Tibial nerve (tissue), 4 donors: ENCODE measurements at regions not wholly inside any gene's neighbourhood (a gene's known extent, or its start where the extent isn't known, plus 50 kb on each side); places are given as distances from the start of the nearest gene placed in this dataset.

ENCODE experiments used
- DNase-seq, 2 donors: peaks; one replicate each; pipeline ENCODE4 v3.0.0-alpha.2; 2019; ENCODE audit warnings: low spot score in 2 of 2
- H3K27ac ChIP-seq, 4 donors: fragments of 200-600 bp; sonication (generic) in 3 of 4; one replicate each; pipeline ENCODE4 v1.5.1; 2017 to 2019; ENCODE audit warnings: mild to moderate bottlenecking in 1 of 4
- H3K27me3 ChIP-seq, 2 donors: fragments of 200-600 bp; sonication (generic) in 1 of 2; one replicate each; pipeline versions ENCODE4 v1.5.1 to v1.6.0; 2017 to 2019
- H3K36me3 ChIP-seq, 3 donors: fragments of 200-600 bp; sonication (generic); one replicate each; pipeline ENCODE4 v1.5.1; 2018 to 2019
- H3K4me1 ChIP-seq, 4 donors: fragments of 200-600 bp; sonication (generic) in 3 of 4; one replicate each; pipeline ENCODE4 v1.5.1; 2017 to 2019
- H3K4me3 ChIP-seq, 4 donors: fragments of 200-600 bp; sonication (generic) in 3 of 4; one replicate each; pipeline ENCODE4 v1.5.1; 2017 to 2019; ENCODE audit warnings: mild to moderate bottlenecking in 1 of 4, moderate library complexity in 1 of 4
- H3K9me3 ChIP-seq, 4 donors: fragments of 200-600 bp; sonication (generic) in 3 of 4; one replicate each; pipeline ENCODE4 v1.5.1; 2017 to 2019
- EP300 ChIP-seq, 2 donors: sonication (generic); formaldehyde crosslinking; IDR thresholded peaks; one replicate each; pipeline ENCODE4 v1.6.1; 2017; ENCODE audit warnings: antibody characterized with exemption in 2 of 2, mild to moderate bottlenecking in 1 of 2
- POLR2A ChIP-seq, 2 donors: fragments of 450-650 bp; IDR thresholded peaks; one replicate each; pipeline ENCODE4 v1.6.1; 2017; ENCODE audit warnings: antibody characterized with exemption in 2 of 2, mild to moderate bottlenecking in 2 of 2, moderate library complexity in 2 of 2
- WGBS, 2 donors: methylation state at CpG; one replicate each; pipeline ENCODE4 v1.1.5; 2018; 5-methylcytosine and 5-hydroxymethylcytosine counted together
- TF ChIP-seq, protein P1 (sequence below), 5 experiments: fragments of 200-600 bp in 3 of 5; fragments of 450-650 bp in 2 of 5; sonication (generic) in 3 of 5; IDR thresholded peaks; one replicate each; pipeline ENCODE4 v1.5.1; 2016 to 2019; ENCODE audit warnings: antibody characterized with exemption in 5 of 5, mild to moderate bottlenecking in 3 of 5, moderate library complexity in 2 of 5

DNA sequence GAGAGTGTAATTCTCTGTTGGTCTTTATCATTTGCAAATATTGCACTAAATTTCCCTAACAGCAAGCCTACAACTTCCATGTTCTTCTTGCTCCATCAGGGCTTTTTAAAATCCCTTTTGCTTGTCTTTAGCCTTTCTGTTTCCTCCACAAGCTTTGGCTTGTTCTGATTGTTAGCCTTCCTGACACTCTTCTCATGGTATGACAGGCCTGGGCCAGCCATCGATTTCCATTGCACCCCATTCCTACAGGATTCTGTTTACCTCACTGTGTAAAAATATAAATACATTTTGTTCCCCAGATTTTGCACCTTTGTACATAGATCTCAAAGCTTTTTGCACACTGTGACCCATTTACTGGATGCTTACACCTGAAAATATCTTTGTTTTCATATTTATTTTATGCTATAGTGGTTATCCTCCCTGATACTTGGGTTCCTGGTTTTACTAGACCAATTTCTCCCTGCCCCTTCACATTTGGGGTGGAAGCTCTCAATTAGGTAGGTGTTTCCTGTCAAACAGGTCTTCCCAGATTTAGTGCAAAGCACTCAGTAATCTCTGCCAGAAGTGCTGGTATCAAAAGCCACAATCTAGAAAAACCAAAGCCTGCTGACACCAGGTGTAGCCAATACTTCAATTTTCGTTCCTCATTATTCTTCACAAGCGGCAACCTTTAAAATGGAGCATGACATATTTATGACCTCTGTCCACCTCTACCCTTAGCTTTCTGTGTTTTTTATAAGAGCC, 57.9 kb upstream of the PPP2R3A start:
- no peaks in the 10 kb centered on the region for H3K4me1 ChIP-seq
- H3K4me3 ChIP-seq, result no peak overlapping the region
- no peaks in the 10 kb centered on the region for H3K36me3 ChIP-seq
- DNase-seq, result no peak
- TF ChIP-seq POLR2A (IDR thresholded peaks at IDR 0.05), result no peak
- TF ChIP-seq, protein P1, sequence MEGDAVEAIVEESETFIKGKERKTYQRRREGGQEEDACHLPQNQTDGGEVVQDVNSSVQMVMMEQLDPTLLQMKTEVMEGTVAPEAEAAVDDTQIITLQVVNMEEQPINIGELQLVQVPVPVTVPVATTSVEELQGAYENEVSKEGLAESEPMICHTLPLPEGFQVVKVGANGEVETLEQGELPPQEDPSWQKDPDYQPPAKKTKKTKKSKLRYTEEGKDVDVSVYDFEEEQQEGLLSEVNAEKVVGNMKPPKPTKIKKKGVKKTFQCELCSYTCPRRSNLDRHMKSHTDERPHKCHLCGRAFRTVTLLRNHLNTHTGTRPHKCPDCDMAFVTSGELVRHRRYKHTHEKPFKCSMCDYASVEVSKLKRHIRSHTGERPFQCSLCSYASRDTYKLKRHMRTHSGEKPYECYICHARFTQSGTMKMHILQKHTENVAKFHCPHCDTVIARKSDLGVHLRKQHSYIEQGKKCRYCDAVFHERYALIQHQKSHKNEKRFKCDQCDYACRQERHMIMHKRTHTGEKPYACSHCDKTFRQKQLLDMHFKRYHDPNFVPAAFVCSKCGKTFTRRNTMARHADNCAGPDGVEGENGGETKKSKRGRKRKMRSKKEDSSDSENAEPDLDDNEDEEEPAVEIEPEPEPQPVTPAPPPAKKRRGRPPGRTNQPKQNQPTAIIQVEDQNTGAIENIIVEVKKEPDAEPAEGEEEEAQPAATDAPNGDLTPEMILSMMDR (IDR thresholded peaks at IDR 0.05), result no peak
- TF ChIP-seq EP300 (IDR thresholded peaks at IDR 0.05), result no peak
- H3K27ac ChIP-seq, result no peak overlapping the region
- H3K27me3 ChIP-seq, result no peaks in the 10 kb centered on the region
- no peaks in the 10 kb centered on the region for H3K9me3 ChIP-seq
- WGBS, 2 donors, result 80 to 89% methylated on average over 3 of the region's 3 CpGs

DNA sequence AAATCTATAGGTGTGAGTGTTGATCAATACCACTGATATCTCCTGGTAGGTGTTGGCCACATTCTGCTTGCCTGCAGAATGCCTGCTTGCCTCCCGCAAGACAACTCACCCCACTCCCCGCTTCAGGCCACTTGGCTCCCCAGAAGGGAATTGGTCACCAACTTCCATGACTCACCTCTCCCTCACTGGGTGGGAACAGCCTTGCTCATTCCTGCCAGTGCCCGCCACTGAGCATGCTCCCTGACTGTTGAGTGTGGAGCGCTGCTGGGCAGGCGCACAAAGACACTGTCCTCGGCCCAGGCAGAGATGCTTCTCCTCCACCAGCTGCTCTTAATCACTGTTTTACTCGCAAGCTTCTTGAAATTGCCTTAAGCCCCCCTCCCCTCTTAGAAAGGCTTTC, 57.3 kb upstream of the PPP2R3A start:
- 87 to 91% methylated on average over 7 of the region's 7 CpGs for WGBS, 2 donors
- no peak overlapping the region for H3K4me3 ChIP-seq
- H3K27ac ChIP-seq, result no peak overlapping the region
- H3K36me3 ChIP-seq, result no peaks in the 10 kb centered on the region
- DNase-seq, result no peak
- no peaks in the 10 kb centered on the region for H3K27me3 ChIP-seq
- H3K9me3 ChIP-seq, result no peaks in the 10 kb centered on the region
- TF ChIP-seq EP300 (IDR thresholded peaks at IDR 0.05) (no peak), POLR2A (IDR thresholded peaks at IDR 0.05) (no peak)
- TF ChIP-seq, protein P1 (IDR thresholded peaks at IDR 0.05), result no peak
- H3K4me1 ChIP-seq, result no peaks in the 10 kb centered on the region

DNA sequence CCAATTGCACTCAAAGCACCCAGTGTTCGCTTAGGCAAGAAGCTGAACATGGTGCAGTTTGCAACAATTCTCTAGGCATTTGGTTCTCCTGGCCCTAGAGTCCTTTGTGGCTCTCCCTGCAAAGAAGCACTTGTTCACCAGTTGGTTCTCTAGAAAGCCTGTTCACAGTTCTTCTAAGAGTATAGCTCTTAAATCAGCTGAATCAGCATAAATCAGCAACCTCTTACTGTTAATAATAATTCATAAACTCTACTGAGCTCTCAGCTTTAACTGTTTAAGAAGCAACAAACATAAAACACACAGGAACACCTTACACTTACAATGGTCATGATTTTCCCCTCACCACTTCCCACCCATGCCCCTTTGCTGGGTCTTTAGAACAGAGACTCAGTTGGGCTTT, 56.8 kb upstream of the PPP2R3A start:
- no peaks in the 10 kb centered on the region for H3K36me3 ChIP-seq
- no peaks in the 10 kb centered on the region for H3K27me3 ChIP-seq
- H3K27ac ChIP-seq, result no peak overlapping the region
- H3K9me3 ChIP-seq, result no peaks in the 10 kb centered on the region
- H3K4me3 ChIP-seq, result no peak overlapping the region
- TF ChIP-seq, protein P1 (IDR thresholded peaks at IDR 0.05), result no peak
- TF ChIP-seq POLR2A (IDR thresholded peaks at IDR 0.05) (no peak), EP300 (IDR thresholded peaks at IDR 0.05) (no peak)
- WGBS, 2 donors, result 86 to 100% methylated on average over 1 of the region's 1 CpG
- DNase-seq, result no peak
- H3K4me1 ChIP-seq, result no peaks in the 10 kb centered on the region

DNA sequence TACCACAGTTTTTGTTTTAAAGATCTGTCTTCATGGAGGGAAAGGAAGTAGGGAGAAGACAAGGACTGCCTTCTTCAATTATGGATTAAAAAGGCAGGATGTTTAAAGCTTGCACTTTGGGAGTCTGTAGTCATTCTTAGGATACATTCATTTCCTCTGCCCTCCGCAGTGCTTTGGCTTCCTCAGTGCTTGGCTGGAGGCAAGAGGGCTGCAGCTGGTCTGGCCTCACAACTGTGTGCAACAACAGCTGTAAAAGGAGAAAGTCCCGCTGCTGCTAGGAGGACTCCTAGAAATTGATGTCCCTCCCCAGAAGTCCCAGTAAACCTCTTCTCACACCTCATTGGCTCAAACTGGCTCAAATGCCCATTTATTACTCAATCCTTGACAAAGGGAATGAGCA, 54.4 kb upstream of the PPP2R3A start:
- no peaks in the 10 kb centered on the region for H3K36me3 ChIP-seq
- no peak for DNase-seq
- no peak overlapping the region for H3K27ac ChIP-seq
- no peak overlapping the region for H3K4me3 ChIP-seq
- H3K4me1 ChIP-seq, result no peaks in the 10 kb centered on the region
- H3K9me3 ChIP-seq, result no peaks in the 10 kb centered on the region
- TF ChIP-seq POLR2A (IDR thresholded peaks at IDR 0.05) (no peak), EP300 (IDR thresholded peaks at IDR 0.05) (no peak)
- TF ChIP-seq, protein P1 (IDR thresholded peaks at IDR 0.05), result no peak
- no peaks in the 10 kb centered on the region for H3K27me3 ChIP-seq
- 25 to 32% methylated on average over 2 of the region's 2 CpGs for WGBS, 2 donors

DNA sequence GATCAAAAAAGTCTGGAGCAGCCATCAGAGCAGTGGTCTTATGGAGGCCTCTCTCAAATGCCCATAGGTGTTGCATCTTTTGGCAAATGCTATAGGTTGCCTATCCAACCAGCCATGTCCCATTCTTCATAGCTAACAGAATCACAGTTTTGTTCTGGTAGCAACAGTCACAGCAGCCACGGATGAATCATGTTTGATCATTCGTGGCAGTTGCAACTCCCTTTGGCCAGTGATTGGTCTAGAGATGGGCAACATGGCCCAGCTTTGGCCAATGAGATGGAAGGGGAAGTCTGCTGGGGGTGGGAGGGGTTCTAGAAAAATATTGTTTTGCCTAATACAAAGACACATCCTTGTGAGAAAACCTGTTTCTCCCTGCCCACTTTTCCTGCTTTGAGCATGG, 50.3 kb upstream of the PPP2R3A start:
- no peaks in the 10 kb centered on the region for H3K4me1 ChIP-seq
- H3K27ac ChIP-seq, result no peak overlapping the region
- WGBS, 2 donors, result 48 to 61% methylated on average over 2 of the region's 2 CpGs
- no peaks in the 10 kb centered on the region for H3K27me3 ChIP-seq
- H3K36me3 ChIP-seq, result no peaks in the 10 kb centered on the region
- TF ChIP-seq, protein P1 (IDR thresholded peaks at IDR 0.05), result no peak
- no peak for TF ChIP-seq POLR2A (IDR thresholded peaks at IDR 0.05)
- no peak for TF ChIP-seq EP300 (IDR thresholded peaks at IDR 0.05)
- H3K4me3 ChIP-seq, result no peak overlapping the region
- H3K9me3 ChIP-seq, result no peaks in the 10 kb centered on the region
- DNase-seq, result no peak
